Inflammatory macrophage (primary cell): ENCODE measurements at regions not wholly inside any gene's neighbourhood (a gene's known extent, or its start where the extent isn't known, plus 50 kb on each side); places are given as distances from the start of the nearest gene placed in this dataset.

ENCODE experiments used
- DNase-seq, 2 donors: peaks; one replicate each; pipeline ENCODE4 v3.0.0-alpha.2; 2020 to 2022

GRCh38 chrX:40273356-40274050 is 175.7 kb upstream of the BCOR start:
- peak; percentile 53 to 62 for DNase-seq

DNA sequence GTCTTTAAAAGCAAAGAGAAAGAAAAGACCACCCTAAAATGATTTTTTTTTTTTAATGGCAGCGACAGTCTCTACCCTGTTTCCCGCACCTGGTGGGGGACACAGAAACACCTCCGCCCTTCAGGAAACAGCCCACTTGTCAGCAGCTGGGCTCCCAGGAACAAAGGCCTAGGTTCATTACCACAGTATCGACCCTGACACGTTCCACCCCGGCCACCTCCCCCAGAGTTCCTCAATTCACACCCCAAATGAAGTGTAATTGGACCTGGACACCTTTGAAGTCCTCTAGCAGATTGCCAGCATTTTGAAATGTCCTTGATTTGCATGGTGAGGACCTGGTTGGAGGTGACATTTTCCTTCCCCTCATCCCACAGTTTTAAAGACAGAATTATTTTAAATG is 175.0 kb upstream of the BCOR start:
- no peak for DNase-seq

- no peak for DNase-seq
Measured at GRCh38 chrX:40272141-40272540, 174.4 kb upstream of the BCOR start.

DNA sequence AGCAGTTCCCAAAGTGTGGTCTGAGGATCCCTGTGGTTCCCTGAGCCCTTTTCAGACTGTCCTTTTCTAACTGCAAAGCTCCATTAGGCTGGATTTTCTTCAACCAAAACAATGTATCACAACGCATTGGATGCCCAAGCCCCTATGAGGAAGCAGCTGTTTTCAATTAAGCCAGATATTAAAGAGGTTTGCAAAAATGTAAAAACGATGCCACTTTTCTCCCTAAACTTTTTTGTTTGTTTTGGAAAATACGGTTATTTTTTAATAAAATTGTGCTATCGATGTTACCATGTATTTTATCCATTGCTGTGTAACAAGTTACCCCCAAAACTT is 170.4 kb upstream of the BCOR start:
- no peak for DNase-seq

- peak; percentile 43 to 44 for DNase-seq
Measured at GRCh38 chrX:40267334-40268187, 169.8 kb upstream of the BCOR start.

GRCh38 chrX:40266490-40267333 is 169.0 kb upstream of the BCOR start:
- peak; percentile 61 to 68 for DNase-seq

DNA sequence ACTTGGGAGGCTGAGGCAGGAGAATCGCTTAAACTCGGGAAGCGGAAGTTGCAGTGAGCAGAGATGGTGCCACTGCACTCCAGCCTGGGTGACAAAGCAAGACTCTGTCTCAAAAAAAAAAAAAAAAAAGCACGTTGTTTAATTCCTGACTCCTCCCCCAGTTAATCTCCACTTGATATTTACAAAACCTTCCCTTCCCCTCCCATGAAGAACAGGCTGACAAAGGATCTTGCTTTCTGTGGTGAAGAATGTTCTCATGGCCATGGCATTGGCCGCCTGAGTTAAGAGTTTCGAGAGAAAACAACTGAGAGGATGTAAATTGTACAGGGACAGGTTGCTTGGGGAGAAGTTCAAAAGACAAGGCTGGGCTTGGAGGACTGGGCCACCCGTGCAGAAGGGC is 168.2 kb upstream of the BCOR start:
- no peak for DNase-seq

GRCh38 chrX:40263014-40263560 is 165.3 kb upstream of the BCOR start:
- no peak for DNase-seq

GRCh38 chrX:40262157-40263013 is 164.6 kb upstream of the BCOR start:
- no peak for DNase-seq

GRCh38 chrX:40261833-40262156 is 164.0 kb upstream of the BCOR start:
- no peak for DNase-seq

DNA sequence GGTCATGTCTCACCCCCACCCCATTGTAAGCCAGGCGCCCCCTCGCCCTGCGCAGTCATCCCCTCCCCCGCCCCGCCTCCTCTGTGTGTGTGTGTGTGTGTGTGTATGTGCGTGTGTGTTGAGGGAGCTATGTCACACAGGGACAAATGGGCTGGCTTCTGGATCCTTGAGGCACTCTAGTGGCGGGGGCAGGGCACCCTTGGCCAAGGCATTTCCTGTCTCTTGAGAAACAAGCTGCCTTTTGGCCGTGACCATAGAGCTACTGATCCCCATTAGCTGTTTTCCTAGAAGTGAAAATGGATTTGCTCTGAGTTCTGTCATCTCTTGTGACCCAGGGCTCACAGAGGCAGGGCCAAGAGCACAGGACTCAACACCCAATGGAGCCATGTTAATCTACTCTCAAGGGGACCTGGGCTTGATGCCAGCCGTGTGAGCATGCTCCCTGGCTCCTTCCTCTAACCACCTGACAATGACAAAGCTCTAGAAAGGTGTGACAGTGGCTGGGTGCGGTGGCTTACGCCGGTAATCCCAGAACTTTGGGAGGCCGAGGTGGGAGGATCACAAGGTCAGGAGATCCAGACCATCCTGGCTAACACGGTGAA is 162.5 kb upstream of the BCOR start:
- peak; percentile 51 to 55 for DNase-seq

DNA sequence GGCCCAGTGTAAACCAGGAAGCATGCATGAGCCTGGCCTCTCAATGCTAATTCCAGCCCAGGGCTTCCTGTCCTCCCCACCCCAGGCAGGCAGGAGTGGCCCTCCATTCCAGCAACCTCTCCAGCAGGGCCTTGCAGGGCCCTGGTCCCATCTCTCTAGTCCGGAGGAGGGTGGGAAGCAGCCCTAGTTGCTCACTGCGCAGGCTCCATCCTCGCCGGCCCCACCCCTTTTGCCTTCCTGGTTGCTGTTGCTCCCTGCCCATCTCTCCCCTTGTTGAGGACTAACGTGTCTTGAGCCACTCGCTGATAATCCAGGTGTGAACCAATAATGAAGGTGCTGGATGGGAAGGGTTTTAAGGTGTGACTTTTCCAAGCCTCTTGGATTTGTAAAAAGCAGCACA is 161.2 kb upstream of the BCOR start:
- DNase-seq: no peak

DNA sequence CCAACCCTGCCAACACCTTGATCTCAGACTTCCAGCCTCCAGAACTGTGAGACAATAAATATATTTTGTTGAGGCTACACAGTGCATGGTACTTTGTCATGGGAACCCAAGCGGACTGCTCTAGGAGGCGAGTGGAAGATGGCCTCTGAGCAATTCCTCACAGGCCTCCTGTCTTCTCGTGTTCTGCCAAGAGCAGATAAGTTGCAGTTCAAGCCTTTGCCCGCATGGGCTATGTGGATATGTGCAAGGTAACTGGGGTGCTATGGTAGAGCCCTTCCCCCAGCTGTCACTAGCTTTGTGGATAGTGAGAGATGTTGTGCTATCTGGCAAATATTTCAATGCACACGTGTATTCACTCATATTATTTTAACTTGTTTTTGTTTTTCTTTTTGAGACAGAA is 156.0 kb upstream of the BCOR start:
- DNase-seq: no peak

- no peak for DNase-seq
Measured at GRCh38 chrX:40249582-40249981, 151.8 kb upstream of the BCOR start.

DNA sequence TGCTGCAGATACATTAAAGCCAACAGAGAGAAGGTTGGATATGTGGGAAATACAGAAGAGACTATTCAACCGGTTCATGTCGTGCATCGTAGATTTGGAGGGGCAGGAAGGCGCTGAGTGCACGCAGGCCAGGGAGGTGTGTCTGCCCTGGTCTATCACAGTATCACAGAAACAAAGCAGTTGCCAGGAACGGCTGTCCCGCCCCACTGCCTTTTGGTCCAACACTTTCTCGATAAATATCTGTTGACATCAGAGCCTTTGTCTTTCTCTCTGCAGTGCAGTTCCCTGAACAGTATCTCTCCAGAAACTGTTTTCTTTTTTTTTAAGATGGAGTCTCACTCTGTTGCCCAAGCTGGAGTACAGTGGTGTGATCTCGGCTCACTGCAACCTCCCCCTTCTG is 151.1 kb upstream of the BCOR start:
- DNase-seq: no peak

DNA sequence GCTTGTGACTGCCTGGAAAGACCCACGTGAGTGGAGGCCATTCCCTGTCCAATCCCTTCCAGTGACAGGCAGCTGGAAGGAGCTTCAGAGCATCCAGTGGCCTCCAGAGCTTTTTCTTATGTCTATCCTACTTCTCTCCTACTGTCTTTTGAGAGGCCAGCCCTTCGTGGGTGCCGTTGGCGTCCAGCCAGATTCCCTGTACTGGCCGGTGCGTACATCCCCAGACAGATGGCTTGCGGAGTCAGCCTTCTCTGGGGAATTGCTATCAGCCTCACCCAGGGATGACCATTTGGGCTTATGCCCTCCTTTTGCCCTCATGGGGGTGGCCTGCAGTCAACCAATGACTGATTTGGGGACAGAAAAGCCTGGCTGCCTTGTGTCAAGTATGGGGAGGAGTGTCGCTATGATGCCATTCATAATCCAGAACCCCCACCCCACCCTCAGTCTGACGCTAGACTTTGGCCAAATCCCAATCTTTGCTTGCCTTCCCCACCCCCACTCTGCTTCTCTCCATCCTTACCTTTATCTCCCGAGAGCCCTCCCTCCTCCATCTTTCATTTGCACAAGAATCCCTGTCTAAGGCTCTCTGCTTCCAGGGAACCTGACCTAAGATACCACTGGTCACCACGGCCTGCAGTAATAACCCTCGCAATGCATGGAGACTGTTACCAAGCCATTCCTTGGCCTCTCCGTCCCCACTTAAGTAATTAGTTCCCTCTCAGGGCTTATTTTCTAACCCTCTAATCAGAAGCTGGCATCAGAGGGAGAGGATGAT is 150.3 kb upstream of the BCOR start:
- no peak for DNase-seq

GRCh38 chrX:40247382-40247781 is 149.6 kb upstream of the BCOR start:
- DNase-seq: no peak

GRCh38 chrX:40245488-40246071 is 147.8 kb upstream of the BCOR start:
- no peak for DNase-seq

DNA sequence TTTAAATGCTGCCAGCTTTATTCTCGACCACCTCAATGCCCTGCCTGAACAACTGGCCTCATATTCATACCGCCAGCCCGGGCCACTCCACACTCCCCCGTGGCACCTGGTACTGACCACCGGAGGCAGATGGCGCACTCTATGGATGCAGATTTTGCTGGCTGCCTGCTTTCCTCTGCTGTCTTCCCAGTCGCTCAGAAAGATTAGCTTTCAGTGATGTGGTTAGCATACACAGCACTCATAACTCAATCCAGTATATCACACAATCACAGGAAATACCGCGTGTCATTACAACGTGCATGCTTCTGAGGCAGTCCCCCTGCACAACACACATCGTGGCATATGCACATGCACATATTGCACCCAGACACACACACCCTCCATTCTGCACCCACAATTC is 147.2 kb upstream of the BCOR start:
- DNase-seq: no peak

GRCh38 chrX:40243755-40244515 is 146.2 kb upstream of the BCOR start:
- DNase-seq: no peak
